WTC11 (cell line): ENCODE measurements at regions not wholly inside any gene's neighbourhood (a gene's known extent, or its start where the extent isn't known, plus 50 kb on each side); places are given as distances from the start of the nearest gene placed in this dataset.

Experiments
- TF ChIP-seq, protein P1 (sequence below): fragments of 200-600 bp; IDR thresholded peaks from 2 replicates; pipeline ENCODE4 v1.8.0; 2022; ENCODE audit warnings: antibody characterized with exemption
- TF ChIP-seq, protein P2 (sequence below): sonication (generic); formaldehyde crosslinking; IDR thresholded peaks from 2 replicates; pipeline ENCODE4 v1.8.1; 2022; ENCODE audit warnings: low read depth, missing genetic modification reagents, borderline replicate concordance

DNA sequence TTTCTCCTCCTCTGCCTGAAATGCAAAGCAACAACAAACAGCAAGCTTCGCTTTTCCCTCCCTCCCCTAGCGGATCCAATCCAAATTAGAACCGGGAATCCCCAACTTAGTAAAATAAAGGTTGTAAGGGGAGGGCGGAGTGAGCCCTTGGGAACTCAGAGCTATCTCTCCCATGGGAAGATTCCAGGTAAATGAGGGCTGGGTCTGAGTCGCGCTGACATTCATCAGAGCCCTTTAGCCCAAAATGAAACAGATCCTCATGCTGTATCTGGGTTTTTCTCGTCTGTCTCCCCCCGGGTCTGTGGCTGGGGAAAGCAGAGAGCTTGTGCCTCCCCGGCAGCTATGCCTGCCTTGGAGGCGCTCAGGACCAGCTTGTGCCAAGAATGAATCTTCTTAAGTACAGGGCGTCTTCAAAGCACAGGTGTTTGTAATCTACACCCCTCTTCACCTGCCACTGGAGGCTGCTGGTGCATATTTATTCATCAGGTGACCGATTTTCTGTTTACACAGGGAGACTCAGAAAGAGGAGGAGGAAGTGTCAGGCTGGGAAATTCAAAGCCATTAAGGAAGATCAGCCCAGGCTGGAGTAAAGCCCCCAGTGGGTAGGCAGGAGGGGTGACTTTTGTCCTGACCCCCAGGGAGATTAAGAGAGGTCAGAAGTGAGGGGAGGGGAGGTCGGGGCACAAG lies 55.0 kb upstream of the GSE1 start:
- TF ChIP-seq, protein P1, sequence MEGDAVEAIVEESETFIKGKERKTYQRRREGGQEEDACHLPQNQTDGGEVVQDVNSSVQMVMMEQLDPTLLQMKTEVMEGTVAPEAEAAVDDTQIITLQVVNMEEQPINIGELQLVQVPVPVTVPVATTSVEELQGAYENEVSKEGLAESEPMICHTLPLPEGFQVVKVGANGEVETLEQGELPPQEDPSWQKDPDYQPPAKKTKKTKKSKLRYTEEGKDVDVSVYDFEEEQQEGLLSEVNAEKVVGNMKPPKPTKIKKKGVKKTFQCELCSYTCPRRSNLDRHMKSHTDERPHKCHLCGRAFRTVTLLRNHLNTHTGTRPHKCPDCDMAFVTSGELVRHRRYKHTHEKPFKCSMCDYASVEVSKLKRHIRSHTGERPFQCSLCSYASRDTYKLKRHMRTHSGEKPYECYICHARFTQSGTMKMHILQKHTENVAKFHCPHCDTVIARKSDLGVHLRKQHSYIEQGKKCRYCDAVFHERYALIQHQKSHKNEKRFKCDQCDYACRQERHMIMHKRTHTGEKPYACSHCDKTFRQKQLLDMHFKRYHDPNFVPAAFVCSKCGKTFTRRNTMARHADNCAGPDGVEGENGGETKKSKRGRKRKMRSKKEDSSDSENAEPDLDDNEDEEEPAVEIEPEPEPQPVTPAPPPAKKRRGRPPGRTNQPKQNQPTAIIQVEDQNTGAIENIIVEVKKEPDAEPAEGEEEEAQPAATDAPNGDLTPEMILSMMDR = no peak
- TF ChIP-seq, protein P2, sequence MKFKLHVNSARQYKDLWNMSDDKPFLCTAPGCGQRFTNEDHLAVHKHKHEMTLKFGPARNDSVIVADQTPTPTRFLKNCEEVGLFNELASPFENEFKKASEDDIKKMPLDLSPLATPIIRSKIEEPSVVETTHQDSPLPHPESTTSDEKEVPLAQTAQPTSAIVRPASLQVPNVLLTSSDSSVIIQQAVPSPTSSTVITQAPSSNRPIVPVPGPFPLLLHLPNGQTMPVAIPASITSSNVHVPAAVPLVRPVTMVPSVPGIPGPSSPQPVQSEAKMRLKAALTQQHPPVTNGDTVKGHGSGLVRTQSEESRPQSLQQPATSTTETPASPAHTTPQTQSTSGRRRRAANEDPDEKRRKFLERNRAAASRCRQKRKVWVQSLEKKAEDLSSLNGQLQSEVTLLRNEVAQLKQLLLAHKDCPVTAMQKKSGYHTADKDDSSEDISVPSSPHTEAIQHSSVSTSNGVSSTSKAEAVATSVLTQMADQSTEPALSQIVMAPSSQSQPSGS (CRISPR knock-in tag) = no peak
